ENCODE measurements at regions not wholly inside any gene's neighbourhood (a gene's known extent, or its start where the extent isn't known, plus 50 kb on each side); places are given as distances from the start of the nearest gene placed in this dataset.

DNA sequence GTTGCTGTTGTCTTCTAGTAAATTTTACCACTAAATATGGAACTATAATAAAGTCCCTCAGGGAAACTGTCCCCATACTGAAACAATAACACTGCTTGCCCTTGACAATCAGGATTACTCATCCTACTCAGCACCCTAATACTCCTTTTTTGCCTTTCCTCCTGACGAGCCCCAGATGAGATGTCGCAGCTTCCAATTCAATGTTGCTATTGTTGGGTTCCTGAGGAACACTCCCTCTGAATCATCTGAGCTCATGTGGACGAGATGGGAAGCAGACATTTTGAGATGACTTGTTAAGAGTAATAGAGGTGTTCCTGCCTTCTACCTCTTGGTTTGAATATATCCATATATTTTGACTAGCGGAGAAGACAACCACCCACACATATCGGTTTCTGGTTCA lies 187.8 kb upstream of the FAM98A start:
- TF ChIP-seq, protein P1, sequence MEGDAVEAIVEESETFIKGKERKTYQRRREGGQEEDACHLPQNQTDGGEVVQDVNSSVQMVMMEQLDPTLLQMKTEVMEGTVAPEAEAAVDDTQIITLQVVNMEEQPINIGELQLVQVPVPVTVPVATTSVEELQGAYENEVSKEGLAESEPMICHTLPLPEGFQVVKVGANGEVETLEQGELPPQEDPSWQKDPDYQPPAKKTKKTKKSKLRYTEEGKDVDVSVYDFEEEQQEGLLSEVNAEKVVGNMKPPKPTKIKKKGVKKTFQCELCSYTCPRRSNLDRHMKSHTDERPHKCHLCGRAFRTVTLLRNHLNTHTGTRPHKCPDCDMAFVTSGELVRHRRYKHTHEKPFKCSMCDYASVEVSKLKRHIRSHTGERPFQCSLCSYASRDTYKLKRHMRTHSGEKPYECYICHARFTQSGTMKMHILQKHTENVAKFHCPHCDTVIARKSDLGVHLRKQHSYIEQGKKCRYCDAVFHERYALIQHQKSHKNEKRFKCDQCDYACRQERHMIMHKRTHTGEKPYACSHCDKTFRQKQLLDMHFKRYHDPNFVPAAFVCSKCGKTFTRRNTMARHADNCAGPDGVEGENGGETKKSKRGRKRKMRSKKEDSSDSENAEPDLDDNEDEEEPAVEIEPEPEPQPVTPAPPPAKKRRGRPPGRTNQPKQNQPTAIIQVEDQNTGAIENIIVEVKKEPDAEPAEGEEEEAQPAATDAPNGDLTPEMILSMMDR (conservative IDR thresholded peaks at IDR 0.05; ENCODE audit: low read depth): no peak
- POLR2A ChIA-PET (ENCODE audit: low non-redundant PET): no interaction called here
- CTCF ChIA-PET: no interaction called here
- H3K27ac ChIP-seq: no peak overlapping the region
- no peak for DNase-seq (ENCODE audit: low spot score)

DNA sequence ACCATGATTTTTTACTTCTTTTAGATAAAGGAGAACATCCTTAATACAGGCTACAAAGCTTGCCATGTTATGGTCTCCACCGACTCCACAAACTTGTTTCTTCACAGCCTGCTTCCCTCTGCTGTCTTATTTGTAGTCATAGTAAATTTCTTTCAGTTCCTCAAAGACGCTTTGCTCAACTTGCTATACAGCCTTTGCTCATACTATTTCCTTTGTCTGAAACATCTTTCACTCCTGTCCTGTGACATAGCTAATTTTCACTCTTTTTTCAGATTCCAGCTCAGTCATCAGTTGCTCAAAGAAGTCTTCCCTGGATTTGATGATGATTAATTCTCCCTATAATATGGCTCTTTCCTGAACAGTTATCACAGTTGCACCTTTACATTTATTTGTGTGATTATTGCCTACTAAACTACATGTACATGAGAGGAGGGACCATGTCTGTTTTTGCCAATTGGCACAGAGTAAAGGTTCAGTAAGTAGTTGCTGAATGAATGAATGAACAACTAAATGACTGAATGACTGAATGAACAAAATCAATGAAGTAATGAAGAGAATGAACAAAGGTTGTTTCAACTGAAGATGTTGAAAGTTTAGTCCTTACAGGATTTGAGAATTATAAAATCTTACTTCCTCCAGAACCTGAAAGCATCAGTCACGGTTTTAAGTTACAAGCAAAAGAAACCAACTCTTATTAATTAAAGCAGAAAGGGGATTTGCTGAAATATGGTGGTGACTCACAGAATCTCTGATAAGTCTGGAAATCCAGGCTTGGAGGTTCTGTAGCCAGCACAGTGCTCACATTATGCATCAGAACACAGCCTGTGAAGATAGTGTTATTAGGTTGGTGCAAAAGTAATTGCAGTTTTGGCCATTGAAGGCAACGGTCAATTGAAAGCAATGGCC lies 186.4 kb upstream of the FAM98A start:
- H3K27ac ChIP-seq: no peak overlapping the region
- TF ChIP-seq, protein P1 (conservative IDR thresholded peaks at IDR 0.05; ENCODE audit: low read depth): no peak
- no peak for DNase-seq (ENCODE audit: low spot score)
- ChIA-PET POLR2A (ENCODE audit: low non-redundant PET) (no interaction called here), CTCF (interaction anchor here (0.6 kb wide), 1 partner anchor 1162 kb away, joined by 3 read pairs; no protein-coding TSS in a partner anchor)

DNA sequence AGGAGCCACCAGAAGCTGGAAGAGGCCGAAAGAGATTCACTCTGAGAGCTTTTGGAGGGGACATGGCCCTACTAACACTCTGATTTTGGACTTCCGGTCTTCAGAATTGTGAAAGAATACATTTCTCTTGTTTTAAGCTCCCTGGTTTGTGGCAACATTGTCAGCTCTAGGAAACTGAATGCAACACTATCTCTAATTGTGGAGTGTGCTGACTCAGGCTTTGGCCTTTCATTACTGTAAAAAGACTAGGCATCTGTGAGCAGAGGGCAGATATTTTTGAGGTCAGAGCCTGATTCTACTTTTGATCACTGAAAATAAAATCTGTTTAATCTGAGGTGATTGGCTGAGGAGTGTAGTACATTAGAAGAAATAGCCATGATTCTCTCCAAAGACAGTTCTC lies 185.4 kb upstream of the FAM98A start:
- CTCF ChIA-PET: no interaction called here
- POLR2A ChIA-PET (ENCODE audit: low non-redundant PET): no interaction called here
- TF ChIP-seq, protein P1 (conservative IDR thresholded peaks at IDR 0.05; ENCODE audit: low read depth): no peak
- DNase-seq (ENCODE audit: low spot score): no peak
- no peak overlapping the region for H3K27ac ChIP-seq

DNA sequence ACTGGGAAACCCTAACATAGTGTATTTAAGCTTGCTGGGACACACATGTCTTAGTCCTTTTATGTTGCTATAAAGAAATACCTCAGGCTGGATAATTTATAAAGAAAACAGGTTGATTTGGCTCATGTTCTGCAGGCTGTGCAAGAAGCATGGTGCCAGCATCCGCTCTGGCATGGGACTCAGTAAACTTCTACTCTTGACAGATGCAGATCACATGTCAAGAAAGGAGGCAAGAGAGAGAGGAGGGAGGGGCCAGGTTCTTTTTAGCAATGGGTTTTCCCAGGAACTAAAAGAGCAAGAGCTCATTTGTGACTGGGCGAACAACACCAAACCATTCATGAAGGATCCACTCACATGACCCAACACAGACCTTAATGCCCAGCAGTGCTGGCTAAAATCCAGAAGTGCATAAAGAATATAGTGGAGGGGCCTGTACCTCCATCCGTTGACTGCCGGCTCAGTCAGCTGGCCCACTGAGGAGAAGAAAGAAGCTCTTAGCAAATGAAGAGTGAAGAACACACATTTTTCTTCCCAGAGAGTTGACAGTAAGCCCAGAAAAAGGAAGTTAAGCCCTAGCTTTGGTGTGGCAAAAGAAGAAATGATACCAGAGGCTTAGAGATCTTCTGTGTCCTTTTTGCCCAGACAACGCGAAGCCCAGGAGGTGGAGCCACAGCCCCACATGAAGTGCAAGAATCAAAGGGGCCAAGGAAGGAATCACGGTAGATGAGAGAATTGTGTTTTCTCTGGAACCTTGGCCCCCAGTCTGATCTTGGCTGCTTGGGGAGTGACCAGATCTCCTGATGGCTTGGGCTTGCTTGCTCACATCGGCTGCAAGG lies 183.5 kb upstream of the FAM98A start:
- ChIA-PET POLR2A (ENCODE audit: low non-redundant PET) (interaction anchor here (0.5 kb wide), 1 partner anchor 13 kb away, joined by 3 read pairs; no protein-coding TSS in a partner anchor), CTCF (interaction anchor here (0.6 kb wide), 1 partner anchor 1127 kb away, joined by 3 read pairs; no protein-coding TSS in a partner anchor)
- DNase-seq (ENCODE audit: low spot score): no peak
- no peak overlapping the region for H3K27ac ChIP-seq
- TF ChIP-seq, protein P1 (conservative IDR thresholded peaks at IDR 0.05; ENCODE audit: low read depth): no peak

DNA sequence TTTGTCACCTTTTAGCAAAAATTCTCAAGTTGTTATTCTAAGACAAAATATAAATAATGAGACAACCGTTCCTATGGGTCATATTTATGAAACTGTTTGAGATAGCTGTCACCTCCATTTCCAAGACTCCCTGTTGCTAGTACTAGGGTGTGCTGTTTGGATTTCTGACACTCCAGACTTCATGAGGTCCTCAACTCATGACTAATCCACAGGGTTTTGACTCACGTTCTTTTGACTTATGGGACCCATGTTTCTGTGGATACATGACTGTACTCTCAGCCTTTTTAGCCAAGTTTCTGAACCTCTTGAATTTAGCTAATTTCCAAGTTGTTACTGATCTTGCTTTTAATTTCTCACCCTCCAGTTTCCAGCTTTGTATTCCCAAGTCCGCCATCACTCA lies 178.7 kb upstream of the FAM98A start:
- TF ChIP-seq, protein P1 (conservative IDR thresholded peaks at IDR 0.05; ENCODE audit: low read depth): no peak
- POLR2A ChIA-PET (ENCODE audit: low non-redundant PET): no interaction called here
- no peak for DNase-seq (ENCODE audit: low spot score)
- no peak overlapping the region for H3K27ac ChIP-seq
- CTCF ChIA-PET: no interaction called here

DNA sequence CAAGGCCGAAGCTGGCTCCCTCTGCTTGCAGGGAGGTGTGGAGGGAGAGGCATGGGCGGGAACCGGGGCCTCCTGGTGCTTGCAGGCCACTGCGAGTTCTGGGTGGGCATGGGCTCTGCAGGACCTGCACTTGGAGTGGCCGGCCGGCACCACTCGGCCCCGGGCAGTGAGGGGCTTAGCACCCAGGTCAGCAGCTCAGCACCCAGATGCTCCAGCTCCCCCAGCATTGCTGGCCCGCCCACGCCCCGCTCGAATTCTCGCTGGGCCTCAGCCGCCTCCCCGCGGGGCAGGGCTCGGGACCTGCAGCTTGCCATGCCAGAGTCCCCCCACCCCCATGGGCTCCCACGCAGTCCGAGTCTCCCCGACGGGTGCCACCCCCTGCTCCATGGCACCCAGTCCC lies 176.2 kb upstream of the FAM98A start:
- no peak overlapping the region for H3K27ac ChIP-seq
- TF ChIP-seq, protein P1 (conservative IDR thresholded peaks at IDR 0.05; ENCODE audit: low read depth): no peak
- ChIA-PET POLR2A (ENCODE audit: low non-redundant PET) (no interaction called here), CTCF (no interaction called here)
- DNase-seq (ENCODE audit: low spot score): no peak
